RWPE1 (cell line): ENCODE measurements at regions not wholly inside any gene's neighbourhood (a gene's known extent, or its start where the extent isn't known, plus 50 kb on each side); places are given as distances from the start of the nearest gene placed in this dataset.

ENCODE experiments used
- CTCF ChIA-PET: fragments of 350-600 bp; sonication (Branson Sonifier 250); formaldehyde crosslinking; extraction: SDS; loops from one replicate; lab custom pipeline; 2021; lab: Yijun Ruan, JAX
- POLR2A ChIA-PET: fragments of 400-600 bp; formaldehyde crosslinking; extraction: SDS; loops from one replicate; lab custom pipeline; 2020; ENCODE audit warnings: antibody characterized with exemption; ENCODE audit not compliant: low non-redundant PET; lab: Yijun Ruan, JAX
- DNase-seq: peaks from one replicate; pipeline ENCODE4 v3.0.0; 2012; ENCODE audit warnings: low spot score
- H3K27ac ChIP-seq: fragments of 450-650 bp; 2 replicates; pipeline ENCODE4 v1.5.1; 2017
- TF ChIP-seq, protein P1 (sequence below): fragments of 450-650 bp; conservative IDR thresholded peaks from 2 replicates; pipeline ENCODE4 v1.5.1; 2017; ENCODE audit warnings: low read depth, mild to moderate bottlenecking

DNA sequence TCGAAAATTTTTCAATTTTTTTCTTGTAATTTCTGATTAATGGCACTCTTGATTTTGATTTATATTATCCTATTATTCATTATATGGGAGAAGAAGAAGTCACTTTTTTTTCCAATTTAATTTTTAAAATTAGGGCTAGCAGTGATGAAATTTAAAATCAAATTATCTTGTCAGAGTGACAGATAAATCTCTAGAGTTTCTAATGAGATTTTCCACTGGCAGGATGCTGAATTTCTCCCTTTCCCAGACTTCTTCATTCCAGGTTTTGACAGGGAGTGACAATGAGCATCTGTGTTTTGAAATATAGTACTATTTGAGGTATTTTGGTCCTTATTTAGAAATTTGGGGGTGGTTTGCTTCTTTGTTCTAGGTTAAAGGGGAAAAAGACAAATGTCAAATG lies 2274.1 kb downstream of the MAT2B start:
- ChIA-PET POLR2A (no interaction called here), CTCF (no interaction called here)
- DNase-seq: no peak
- no peak overlapping the region for H3K27ac ChIP-seq
- TF ChIP-seq, protein P1, sequence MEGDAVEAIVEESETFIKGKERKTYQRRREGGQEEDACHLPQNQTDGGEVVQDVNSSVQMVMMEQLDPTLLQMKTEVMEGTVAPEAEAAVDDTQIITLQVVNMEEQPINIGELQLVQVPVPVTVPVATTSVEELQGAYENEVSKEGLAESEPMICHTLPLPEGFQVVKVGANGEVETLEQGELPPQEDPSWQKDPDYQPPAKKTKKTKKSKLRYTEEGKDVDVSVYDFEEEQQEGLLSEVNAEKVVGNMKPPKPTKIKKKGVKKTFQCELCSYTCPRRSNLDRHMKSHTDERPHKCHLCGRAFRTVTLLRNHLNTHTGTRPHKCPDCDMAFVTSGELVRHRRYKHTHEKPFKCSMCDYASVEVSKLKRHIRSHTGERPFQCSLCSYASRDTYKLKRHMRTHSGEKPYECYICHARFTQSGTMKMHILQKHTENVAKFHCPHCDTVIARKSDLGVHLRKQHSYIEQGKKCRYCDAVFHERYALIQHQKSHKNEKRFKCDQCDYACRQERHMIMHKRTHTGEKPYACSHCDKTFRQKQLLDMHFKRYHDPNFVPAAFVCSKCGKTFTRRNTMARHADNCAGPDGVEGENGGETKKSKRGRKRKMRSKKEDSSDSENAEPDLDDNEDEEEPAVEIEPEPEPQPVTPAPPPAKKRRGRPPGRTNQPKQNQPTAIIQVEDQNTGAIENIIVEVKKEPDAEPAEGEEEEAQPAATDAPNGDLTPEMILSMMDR: no peak

DNA sequence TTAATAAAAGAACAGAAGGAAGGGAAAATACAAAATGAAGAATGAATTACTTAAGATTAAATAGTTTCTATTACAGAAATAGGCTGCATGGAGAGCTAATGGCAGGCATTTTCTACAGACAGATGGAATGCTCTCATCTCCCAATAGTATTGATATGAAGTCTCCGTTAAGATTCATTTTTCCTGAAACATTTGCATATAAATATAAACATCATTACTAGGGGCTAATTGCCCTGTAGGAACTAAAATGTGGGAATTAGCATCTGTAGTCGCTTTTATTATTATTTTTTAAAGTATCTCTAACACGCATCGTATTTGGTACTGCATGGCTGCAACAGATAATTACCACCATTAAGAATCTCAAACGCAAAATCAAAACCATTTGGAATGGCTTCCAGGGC lies 2275.5 kb downstream of the MAT2B start:
- CTCF ChIA-PET: no interaction called here
- POLR2A ChIA-PET: no interaction called here
- DNase-seq: no peak
- no peak overlapping the region for H3K27ac ChIP-seq
- TF ChIP-seq, protein P1: no peak

DNA sequence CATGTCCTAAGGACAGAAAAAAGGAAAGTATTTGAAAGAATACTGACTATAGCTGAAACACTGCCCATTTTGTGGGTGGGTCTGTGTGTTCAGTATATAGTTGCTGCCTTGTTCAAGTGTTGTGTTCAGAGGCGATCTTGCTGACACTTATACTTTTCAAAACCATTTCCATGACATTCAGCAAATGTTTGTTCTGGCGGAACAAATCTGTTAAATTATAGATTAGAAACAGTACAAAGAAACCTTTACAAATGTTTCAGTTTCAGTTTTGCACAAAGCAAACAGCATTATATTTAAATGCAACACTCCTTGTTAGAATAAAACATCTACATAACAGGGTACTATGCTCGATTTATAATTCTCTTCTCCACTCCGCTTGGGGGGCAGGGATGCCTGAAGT lies 2276.3 kb downstream of the MAT2B start:
- CTCF ChIA-PET: no interaction called here
- no peak for DNase-seq
- no peak overlapping the region for H3K27ac ChIP-seq
- POLR2A ChIA-PET: no interaction called here
- TF ChIP-seq, protein P1: no peak

GRCh38 chr5:165783024-165783423 lies 2277.6 kb downstream of the MAT2B start:
- ChIA-PET CTCF (no interaction called here), POLR2A (no interaction called here)
- no peak for DNase-seq
- H3K27ac ChIP-seq: no peak overlapping the region
- TF ChIP-seq, protein P1: no peak

DNA sequence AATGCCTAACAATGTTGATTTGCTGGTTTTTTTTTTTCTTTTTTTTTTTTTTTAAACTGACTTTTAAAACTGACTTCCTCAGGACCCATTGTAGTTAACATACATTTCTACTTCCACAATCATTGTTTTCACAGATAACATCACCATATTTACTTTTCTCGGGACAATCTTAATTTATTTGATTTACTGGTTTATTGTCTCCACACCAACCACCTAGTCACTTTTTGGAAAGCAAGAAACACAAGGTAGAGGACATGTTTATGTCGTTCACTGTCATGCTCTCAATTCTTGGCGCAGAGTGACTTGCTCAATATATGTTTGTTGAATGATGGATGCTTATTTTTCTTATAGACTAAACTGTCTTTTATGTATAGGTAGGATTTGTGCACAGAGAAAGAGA lies 2280.7 kb downstream of the MAT2B start:
- TF ChIP-seq, protein P1: no peak
- ChIA-PET POLR2A (no interaction called here), CTCF (interaction anchor here (0.7 kb wide), 1 partner anchor 51 kb away, joined by 3 read pairs; no protein-coding TSS in a partner anchor)
- H3K27ac ChIP-seq: no peak overlapping the region
- no peak for DNase-seq

GRCh38 chr5:165795073-165795472 lies 2289.7 kb downstream of the MAT2B start:
- no peak for DNase-seq
- TF ChIP-seq, protein P1: no peak
- POLR2A ChIA-PET: no interaction called here
- CTCF ChIA-PET: interaction anchor here (0.6 kb wide), 1 partner anchor 1085 kb away, joined by 3 read pairs; no protein-coding TSS in a partner anchor
- no peak overlapping the region for H3K27ac ChIP-seq

DNA sequence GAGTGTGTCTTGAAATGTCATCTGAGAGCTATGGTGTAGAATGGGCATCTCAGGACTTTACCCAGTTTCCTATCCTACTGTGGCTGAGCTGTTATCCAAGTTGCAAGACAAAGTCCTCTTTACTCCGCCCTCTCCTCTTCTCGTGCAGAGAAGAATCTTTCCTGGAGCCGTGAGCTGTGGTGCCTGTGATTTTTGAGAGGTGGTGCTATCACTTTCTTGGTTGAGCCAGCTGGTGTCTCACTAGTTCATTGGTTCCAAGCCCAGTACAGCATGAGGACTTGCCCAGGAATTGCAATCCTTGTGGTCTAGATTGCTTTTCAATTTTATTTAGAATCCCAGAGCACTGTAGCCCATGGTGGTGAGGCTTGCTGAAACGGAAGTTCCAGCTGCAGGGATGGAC lies 2300.3 kb downstream of the MAT2B start:
- CTCF ChIA-PET: interaction anchor here (0.5 to 0.7 kb wide), 2 partner anchors 430 to 656 kb away, joined by 3 read pairs; no protein-coding TSS in a partner anchor
- POLR2A ChIA-PET: no interaction called here
- TF ChIP-seq, protein P1: no peak
- no peak overlapping the region for H3K27ac ChIP-seq
- no peak for DNase-seq
